ENCODE measurements at regions not wholly inside any gene's neighbourhood (a gene's known extent, or its start where the extent isn't known, plus 50 kb on each side); places are given as distances from the start of the nearest gene placed in this dataset.
A peak's percentile ranks its signal among the peaks of the same experiment; 100 is the strongest.
"Not testable (repeated sequence)": the region's sequence is repeated elsewhere in the genome, so short reads cannot be mapped to it uniquely, and the experiment has no call there.

DNA sequence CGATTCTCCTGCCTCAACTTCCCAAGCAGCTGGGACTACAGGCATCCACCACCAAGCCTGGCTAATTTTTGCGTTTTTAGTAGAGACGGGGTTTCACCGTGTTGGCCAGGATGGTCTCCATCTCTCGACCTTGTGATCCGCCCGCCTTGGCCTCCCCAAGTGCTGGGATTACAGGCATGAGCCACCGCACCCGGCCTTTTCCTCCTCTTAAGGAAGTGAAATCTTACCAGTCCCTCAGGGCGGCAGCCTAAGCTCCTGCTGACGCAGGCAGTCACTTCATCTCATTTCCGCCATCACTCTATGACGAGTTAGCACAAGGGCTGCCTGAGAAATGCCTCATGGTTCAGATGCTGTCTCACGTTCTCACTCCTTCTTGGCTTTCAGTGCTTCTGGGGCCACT, 246.0 kb upstream of the SHH start:
- no peak for DNase-seq
- intact Hi-C loops (cut with DNase I): no loop called here

DNA sequence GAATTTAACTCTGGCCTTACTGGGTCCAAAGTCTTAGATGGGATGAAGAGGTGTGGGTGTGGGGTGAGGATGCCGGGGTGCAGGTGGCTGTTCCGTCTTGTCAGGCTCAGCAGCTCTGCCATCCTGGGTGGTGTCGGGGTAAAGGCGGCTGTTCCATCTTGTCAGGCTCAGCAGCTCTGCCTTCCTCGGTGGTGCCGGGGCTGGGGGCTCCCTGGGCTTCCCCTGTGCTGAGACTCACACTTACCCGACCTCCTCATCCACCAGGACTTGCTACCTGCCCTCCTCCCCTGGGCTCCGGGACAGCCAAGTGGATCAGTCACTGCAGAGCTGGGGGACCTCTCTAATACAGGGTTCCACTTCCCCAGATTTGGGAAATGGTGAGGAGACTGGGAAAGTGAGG, 244.3 kb upstream of the SHH start:
- intact Hi-C loops (cut with DNase I): no loop called here

DNA sequence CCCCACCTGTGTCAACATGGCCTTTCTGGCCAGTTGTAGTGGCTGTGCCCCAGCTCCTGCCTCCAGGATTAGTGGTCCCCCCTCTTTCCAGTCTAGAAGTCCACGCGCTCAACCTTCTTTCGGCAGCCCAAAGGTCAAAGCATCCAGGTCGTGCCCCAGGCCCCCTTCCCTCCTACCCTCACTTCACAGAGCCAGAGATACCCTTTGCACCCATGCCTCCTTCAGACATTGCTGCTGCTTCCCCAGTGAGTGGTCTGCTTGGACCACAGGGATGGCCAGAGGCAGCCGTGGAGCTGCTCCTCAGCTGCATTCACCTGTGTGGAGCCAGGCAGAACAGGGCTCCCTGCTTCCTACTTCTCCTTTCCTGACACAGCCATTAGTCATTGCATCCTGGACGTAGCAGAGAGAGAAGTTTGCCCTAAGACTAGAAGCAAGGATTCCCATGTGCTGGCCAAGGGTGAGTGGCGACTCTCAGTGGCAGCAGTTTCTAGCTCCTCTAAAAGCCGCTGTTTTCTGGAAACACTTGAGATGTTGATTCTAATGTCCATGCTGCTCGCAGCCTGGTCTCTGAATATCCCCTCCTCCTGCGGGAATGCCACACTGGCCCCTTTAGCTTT, 243.1 kb upstream of the SHH start:
- no peak for DNase-seq
- intact Hi-C loops (cut with DNase I): no loop called here

More for the DNA sequence above, 244.3 kb upstream of the SHH start:
- no peak for DNase-seq

DNA sequence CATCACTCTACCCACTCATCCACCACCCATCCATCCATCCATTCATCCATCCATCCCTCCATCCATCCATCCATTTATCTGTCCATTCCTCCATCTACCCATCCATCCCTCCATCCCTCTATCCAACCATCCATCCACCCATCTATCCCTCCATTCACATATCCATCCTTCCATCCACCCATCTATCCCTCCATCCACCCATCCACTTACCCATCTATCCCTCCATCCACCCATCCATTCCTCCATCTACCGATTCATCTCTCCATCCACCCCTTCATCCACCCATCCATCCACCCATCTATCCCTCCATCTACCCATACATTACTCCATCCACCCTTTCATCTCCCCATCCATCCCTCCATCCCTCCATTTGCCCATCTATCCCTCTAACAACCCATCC, 239.6 kb upstream of the SHH start:
- intact Hi-C loops (cut with DNase I): no loop called here
- no peak for DNase-seq

DNA sequence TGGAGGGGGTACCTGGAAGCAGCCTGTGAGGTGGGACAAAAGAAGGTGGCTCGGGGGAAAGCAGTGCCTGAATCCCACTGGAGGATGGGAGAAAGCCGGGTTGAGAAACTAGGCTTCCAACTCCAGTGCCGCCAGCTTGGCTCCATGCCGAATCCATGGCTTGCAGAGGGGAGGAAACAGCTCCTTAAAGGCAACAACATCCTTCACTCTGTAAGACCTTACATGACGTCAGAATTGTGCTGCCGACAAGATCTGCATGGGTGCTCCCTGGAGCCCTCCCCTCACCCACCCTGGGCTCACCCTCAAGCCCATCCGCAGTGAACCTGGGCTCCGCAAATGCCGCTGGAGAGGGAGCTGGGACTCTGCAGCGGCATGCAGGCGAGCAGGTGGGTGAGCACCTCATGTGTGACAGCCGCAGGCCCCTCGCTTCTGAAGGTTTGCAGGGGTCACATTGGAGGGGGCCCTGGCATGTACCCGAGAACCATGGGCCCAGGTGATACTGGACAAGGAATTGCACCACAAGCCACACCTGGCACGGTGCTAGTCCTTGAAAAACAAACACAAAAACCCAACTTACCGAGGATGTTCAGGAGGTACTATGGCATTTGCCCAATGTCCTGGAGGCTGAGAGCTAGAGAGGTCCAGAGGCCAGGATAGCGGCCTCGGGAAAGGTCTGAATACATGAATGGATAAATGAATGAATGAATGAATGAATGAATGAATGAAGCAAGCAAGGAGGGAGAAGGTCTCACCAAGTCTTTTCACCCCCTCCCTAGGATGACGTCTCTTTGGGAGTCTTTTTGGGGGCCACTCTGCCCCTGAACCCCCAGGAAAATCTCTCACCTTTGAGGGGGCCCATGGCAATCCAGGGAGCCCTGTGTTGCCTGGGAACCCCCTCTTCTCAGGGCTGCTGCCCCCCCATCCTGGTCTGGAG, 238.6 kb upstream of the SHH start:
- DNase-seq: peak in 1 of 42 donors; percentile 3
- intact Hi-C loops (cut with DNase I): no loop called here

DNA sequence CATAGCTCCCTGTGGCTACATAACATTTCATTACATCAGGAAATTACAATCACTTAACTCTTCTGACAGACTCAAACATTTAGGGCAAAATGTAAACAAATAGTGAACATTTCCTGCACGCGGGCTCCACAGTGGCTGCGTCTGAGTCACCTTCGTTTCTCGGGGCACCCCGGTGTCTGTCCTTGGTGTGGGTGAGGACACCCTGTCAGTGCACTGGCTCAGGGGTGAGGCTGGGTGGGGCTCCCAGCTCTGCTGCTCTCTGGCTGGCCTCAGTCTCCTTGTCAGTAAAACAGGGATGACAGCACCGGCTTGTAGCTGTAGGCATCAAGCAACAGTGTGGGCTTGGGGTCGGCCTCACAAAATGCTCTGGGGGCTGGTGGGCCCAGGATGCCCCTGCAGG, 237.1 kb upstream of the SHH start:
- intact Hi-C loops (cut with DNase I): no loop called here
- DNase-seq: no peak

DNA sequence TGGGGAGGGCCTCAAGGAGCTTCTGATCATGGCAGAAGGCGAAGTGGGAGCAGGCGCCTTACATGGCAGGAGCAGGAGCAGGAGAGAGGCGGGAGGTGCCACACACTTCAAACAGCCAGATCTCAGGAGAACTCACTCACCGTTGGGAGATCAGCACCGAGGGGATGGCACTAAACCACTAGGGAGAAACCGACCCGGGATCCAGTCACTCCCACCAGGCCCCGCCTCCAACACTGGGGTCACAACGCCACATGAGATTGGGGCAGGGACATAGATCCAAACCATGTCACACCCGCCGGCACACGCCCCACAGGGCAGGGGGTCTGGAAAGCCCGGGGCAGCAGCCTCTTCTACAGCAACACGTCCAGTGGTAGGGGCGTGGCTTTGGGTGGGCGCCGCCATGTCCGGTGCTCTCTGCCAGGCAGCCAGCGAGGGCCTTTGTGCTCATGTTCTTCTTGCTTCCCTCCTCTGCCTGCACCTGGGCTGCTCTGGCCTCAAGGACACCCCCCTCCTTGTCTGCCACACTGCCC, 233.8 kb upstream of the SHH start:
- intact Hi-C loops (cut with DNase I): no loop called here
- no peak for DNase-seq

DNA sequence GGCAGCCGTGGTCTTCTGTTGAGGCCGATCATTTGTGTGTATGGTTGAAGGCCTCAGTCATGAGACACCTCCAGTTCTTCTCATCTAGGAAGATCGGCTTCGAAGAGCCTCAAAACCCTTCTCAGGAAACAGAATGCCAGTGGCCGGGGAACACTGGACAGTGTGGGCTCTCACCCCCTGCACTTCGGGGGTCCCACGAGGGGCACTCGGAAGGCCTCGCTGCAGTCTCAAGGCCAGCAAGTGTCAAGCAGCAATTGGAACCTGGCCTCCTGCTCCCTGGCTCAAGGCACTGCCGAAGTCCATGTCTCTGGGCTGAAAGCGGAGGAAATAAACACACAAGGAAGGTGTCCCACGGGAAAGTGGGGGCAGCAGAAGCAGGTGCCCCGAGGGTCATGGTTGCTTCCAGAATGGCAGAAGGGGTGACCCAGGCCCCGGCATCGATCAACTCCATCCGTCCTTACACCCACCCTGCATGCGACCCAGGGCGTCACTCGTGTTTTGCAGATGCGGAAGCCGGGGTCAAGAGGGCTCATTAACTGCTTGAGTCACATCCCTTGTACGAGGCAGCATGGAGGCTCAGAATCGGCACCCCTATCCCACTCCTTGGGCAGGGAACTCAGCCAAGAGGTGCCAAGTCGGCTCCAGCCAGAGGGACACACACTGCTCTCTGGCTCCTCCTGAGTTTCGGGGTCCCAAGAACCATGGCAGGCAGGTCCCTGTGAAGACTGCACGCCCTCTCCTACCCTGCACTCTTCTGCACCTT, 231.3 kb upstream of the SHH start:
- DNase-seq: no peak
- intact Hi-C loops (cut with DNase I): no loop called here

DNA sequence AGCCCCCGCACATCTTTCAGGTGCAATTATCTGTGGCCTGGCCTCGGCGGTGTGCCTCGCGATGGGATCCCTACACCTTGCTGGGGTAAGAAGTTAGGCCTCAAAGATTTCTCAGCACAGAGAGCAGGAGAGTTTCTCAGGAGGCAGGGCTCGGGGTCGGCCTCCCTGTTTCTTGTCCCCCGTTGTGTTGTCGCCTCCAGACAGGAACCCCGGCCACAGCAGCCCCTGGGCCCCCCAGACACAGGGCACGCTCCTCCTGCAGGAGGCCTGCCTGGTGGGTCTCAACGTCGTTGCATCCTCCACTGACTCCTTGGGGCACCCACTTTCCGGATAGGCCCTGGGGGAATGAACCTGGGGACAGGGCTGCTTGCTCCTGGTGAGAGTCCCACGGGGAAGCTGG, 229.1 kb upstream of the SHH start:
- DNase-seq: no peak
- intact Hi-C loops (cut with DNase I): no loop called here

DNA sequence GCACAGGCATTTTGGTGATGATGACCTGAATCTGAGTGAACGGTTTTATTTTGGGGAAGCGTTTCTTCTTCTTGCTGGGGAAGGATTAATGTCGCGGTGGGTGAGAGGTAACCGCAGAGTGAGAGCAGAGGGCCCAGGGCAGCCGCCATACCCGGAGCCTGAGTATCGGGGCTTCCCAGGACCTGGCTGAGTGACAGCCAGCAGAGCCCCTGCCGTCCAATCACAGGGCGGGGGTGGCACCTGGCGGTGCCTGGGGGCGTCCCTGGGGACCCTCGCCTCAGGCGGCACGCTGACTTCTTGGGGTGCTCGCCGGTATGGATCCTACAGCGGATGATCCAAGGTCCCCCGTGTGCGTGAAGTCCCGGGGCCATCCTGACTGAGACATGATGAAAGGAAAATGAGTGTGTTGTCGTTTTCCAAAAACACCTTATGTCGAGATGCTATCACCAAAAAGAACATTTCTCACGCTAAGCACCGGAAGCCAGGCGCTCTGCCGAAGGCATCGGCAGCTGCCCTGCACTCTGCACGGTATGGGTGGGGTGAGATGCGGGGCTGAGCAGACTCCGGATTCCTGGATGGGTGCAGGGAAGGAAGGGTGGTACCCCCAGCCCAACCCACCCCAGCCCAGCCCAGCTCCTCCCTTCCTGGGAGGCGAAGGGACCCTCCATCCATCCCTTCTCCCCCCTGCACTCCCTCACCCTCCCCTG, 227.9 kb upstream of the SHH start:
- intact Hi-C loops (cut with DNase I): no loop called here
- no peak for DNase-seq

DNA sequence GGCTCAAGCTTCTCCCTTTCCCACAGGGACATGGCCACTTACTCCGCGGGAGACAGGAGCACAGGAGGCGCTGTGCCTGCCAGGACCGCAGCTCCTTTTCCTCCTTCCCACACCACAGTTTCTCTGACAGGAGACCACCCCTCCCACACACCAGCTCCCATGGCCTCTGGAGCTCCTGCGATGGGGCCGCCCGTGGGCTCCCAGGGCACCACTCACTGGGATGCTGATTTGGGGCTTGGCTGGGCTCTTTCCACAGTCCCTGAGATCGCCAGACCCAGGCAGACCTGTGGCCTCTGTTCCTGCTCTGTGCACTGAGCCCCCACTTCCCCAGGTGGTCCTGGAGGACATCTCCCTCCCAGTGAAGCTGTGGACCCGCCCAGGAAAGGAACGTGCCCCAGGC, 226.9 kb upstream of the SHH start:
- no peak for DNase-seq
- intact Hi-C loops (cut with DNase I): no loop called here

DNA sequence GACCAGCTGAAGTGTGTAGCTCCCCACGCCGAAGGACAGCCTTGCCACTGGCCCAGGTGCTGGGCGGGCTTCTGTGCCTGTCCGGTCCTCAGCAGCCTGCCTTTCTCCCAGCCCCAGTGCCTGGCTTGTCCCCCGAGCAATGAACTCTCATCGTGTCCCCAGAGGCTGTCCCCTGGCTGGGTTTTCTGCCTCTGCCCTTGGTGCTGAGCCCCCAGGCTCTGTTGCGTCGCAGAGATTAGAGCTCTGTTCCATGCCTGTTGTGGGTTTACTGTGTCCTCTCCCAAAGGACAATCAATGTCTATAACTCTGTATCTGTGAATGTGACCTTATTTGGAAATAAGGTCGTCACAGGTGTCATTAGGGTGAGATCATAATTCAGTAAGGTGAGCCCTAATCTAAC, 226.1 kb upstream of the SHH start:
- intact Hi-C loops (cut with DNase I): no loop called here
- no peak for DNase-seq

DNA sequence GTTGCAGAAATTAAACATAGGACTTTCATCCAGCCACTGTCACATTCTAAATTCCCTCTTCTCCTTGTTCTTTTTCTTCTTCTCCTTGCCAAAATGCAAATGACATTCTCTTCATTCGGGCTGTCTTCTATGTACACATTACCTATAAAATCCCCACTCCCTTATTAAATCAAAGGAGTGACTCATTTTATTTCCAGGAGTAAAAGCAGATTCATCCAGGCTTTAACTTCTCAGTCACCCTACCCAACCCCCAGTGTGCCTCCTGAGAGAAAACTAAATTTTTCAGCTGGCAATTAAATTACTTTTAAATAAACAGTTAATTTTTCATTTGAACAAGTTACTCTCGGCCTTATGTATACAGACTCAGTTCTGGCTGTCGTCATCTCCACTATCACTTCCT, 223.9 kb upstream of the SHH start:
- peak in 3 of 42 donors; percentile 9 to 25 (median 11) for DNase-seq
- intact Hi-C loops (cut with DNase I): no loop called here

DNA sequence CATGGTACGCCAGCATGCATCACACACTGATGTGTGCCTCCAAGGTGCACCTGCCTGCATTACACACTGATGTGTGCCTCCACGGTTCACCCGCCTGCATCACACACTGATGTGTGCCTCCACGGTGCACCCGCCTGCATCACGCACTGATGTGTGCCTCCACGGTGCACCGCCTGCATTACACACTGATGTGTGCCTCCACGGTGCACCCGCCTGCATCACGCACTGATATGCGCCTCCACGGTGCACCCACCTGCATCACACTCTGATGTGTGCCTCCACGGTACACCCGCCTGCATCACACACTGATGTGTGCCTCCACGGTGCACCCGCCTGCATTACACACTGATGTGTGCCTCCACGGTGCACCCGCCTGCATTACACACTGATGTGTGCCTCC, 223.1 kb upstream of the SHH start:
- intact Hi-C loops (cut with DNase I): not testable (repeated sequence)

DNA sequence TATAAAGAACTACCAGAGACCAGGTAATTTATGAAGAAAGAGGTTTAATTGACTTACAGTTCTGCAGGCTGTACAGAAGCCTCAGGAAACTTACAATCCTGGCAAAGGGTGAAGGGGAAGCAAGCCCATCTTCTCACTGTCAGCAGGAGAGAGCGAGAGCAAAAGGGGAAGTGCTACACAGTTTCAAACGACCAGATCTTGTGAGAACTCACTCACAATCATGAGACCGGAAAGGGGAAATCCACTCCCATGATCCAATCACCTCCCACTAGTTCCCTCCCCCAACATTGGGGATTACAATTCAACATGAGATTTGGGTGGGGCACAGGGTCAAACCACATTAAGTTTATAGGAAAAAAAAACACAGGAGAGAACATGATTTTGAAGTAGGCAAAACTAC, 222.1 kb upstream of the SHH start:
- intact Hi-C loops (cut with DNase I): no loop called here

More for the DNA sequence above, 223.1 kb upstream of the SHH start:
- DNase-seq: peak in 6 of 42 donors; percentile 3 to 37 (median 14)

DNA sequence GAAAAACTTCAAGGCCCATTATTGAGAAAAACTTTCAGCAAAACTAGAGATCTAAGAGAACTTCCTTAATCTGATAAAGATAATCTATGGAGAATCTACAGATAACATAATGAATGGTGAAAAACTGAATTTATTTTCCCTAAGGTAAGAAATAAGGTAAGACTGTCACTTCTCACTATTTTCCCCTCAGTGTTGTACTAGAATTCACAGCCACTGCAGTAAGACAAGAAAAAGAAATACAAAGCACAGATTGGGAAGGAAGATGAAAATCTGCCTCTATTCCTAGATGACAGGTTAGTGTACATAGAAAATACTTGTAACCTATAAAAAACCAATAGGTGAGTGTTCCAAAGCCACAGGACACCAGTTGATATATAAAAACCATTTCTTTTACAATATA, 220.7 kb upstream of the SHH start:
- intact Hi-C loops (cut with DNase I): no loop called here
- no peak for DNase-seq

More for the DNA sequence above, 222.1 kb upstream of the SHH start:
- DNase-seq: no peak

DNA sequence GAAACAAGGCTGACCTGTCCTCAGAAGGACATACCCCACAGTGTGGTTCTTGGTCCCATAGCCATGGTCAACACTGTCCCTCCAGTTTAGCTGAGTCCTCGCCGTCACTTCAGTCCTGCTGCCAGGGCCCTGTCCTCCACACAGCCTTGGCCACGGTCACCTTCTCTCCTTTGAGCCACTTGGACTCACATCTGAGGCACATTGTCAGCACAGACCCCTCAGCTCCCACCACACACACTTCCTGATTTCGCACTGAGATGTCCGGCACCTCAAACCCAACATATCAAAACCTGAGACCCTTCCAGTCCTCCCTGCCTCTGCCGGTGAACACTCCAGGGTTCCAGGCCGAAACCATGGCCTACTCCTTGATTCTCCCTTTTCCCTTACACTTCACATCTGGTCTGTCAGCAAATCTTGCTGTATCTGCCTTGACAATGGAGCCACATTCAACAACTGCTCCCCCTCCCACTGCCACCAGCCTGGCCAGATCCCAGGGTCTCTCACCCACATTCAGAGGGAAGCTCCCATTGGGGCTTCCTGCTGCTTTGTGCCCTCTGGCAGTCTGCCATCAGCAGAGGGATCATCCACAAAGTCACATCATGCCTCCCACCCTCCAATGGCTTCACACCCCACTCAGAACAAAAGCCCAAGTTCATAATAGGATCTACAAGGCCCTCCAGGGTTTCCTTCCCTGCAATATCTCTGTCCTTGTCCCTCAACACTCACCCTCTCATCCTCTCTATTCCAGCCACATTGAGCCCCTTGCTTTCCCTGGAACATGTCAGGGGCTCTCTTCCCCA, 219.6 kb upstream of the SHH start:
- no peak for DNase-seq
- intact Hi-C loops (cut with DNase I): no loop called here

DNA sequence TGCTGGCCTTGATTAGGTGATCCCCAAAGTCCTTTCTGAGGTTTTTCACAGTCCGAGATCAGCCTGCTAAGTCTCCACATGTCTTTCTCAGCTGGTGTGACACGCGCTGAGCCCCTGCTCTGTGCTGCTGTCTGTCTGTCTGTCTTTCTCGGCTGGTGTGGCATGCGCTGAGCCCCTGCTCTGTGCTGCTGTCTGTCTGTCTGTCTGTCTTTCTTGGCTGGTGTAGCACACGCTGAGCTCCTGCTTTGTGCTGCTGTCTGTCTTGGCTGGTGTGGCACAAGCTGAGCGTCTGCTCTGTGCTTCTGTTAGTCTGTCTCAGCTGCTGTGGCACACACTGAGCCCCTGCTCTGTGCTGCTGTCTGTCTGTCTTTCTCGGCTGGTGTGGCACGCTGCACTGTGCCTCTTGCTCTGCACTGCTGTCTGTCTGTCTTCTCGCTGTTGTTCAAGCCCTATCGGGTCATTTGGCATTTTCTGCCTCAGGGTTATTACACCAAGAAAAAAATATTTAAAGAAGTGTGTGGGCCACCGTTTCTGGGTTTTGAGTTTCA, 217.3 kb upstream of the SHH start:
- intact Hi-C loops (cut with DNase I): no loop called here
- DNase-seq: peak in 2 of 42 donors; percentile 2 to 7

Measured in head of caudate nucleus (tissue), 42 donors.